Aorta (tissue), 5 donors: ENCODE measurements at regions not wholly inside any gene's neighbourhood (a gene's known extent, or its start where the extent isn't known, plus 50 kb on each side); places are given as distances from the start of the nearest gene placed in this dataset.

Experiments used
- ATAC-seq: fragments of 200-7000 bp; cut with Tn5 transposase; one replicate; pipeline ENCODE4 v1.9.1; 2022; ENCODE audit warnings: moderate library complexity; ENCODE audit not compliant: low FRiP score
- DNase-seq, 2 donors: peaks; one replicate each; pipeline ENCODE4 v3.0.0-alpha.2; 2020
- H3K27ac ChIP-seq, 2 donors: one replicate each; pipeline ENCODE4 v1.5.1; 2013; ENCODE audit warnings: low read length in 2 of 2, mild to moderate bottlenecking in 2 of 2, moderate library complexity in 2 of 2, control low read depth in 1 of 2, inconsistent platforms in 1 of 2, low read depth in 1 of 2
- H3K27me3 ChIP-seq, 2 donors: one replicate each; pipeline ENCODE4 v1.6.1; 2013; ENCODE audit warnings: control low read depth in 1 of 2, low read length in 1 of 2, mild to moderate bottlenecking in 1 of 2, moderate library complexity in 1 of 2; ENCODE audit not compliant: insufficient read depth in 2 of 2, control insufficient read depth in 1 of 2
- H3K36me3 ChIP-seq, 2 donors: one replicate each; pipeline ENCODE4 v1.6.1; 2013; ENCODE audit warnings: control low read depth in 1 of 2, low read length in 1 of 2, mild to moderate bottlenecking in 1 of 2; ENCODE audit not compliant: insufficient read depth in 2 of 2, control insufficient read depth in 1 of 2
- H3K4me1 ChIP-seq, 2 donors: one replicate each; pipeline ENCODE4 v1.6.1; 2013; ENCODE audit warnings: low read length in 2 of 2, control low read depth in 1 of 2, mild to moderate bottlenecking in 1 of 2, moderate library complexity in 1 of 2; ENCODE audit not compliant: insufficient read depth in 2 of 2, control insufficient read depth in 1 of 2
- H3K4me3 ChIP-seq, 2 donors: one replicate each; pipeline ENCODE4 v1.5.1; 2013; ENCODE audit warnings: low read length in 2 of 2, control low read depth in 1 of 2, mild to moderate bottlenecking in 1 of 2
- H3K9me3 ChIP-seq: one replicate; pipeline ENCODE4 v1.6.1; 2013; ENCODE audit warnings: mild to moderate bottlenecking, low read length; ENCODE audit not compliant: control insufficient read depth
- WGBS, 2 donors: extraction: QIAGEN DNeasy Blood & Tissue Kit; methylation state at CpG; one replicate each; pipeline ENCODE4 v1.1.7; 2013; 5-methylcytosine and 5-hydroxymethylcytosine counted together
- intact Hi-C, 2 donors: fragments of 100-400 bp; cut with DNase I; formaldehyde crosslinking; loops; one replicate each; pipeline versions ENCODE4 v1.14.2 to v1.15.0; 2022
- donor health status: healthy with polysubstance abuse.
- donor health status: Bipolar disorder and iron deficiency.
- donor health status: DM: no; HTN: no; CAD: no.
- donor health status: DM: no; HTN: no; CAD: no.
- donor health status: DM: yes; HTN: yes; CAD: no.

- DNase-seq (no peak), ATAC-seq (no peak)
- Histone ChIP-seq H3K36me3 (no peaks in the 10 kb centered on the region), H3K4me3 (no peak overlapping the region), H3K27ac (no peak overlapping the region), H3K27me3 (no peaks in the 10 kb centered on the region), H3K9me3 (no peaks in the 10 kb centered on the region), H3K4me1 (no peaks in the 10 kb centered on the region)
- 66 to 85% methylated on average over 1 of the region's 1 CpG for WGBS, 2 donors
- intact Hi-C loops: no loop called here
Observed at GRCh38 chr15:35686347-35686746, 140.4 kb upstream of the DPH6 start.

- ATAC-seq (no peak), DNase-seq (no peak)
- H3K27ac ChIP-seq: no peak overlapping the region
- H3K4me3 ChIP-seq: no peak overlapping the region
- 93 to 95% methylated on average over 6 of the region's 6 CpGs for WGBS, 2 donors
- H3K4me1 ChIP-seq: no peaks in the 10 kb centered on the region
- intact Hi-C loops: no loop called here
- no peaks in the 10 kb centered on the region for H3K36me3 ChIP-seq
- no peaks in the 10 kb centered on the region for H3K27me3 ChIP-seq
- H3K9me3 ChIP-seq: no peaks in the 10 kb centered on the region
Observed at GRCh38 chr15:35689266-35689665, 143.3 kb upstream of the DPH6 start.

GRCh38 chr15:35690089-35690488 is 144.1 kb upstream of the DPH6 start:
- intact Hi-C loops: loop anchor here (5.0 to 10.0 kb wide), 6 partner anchors 85 to 885 kb away; partner anchors contain the start of genes DPH6 (in 2 of the 2) and CDIN1 (in 1 of the 2)
- H3K4me3 ChIP-seq: peak overlapping the region in 1 of 2 donors; percentile 26
- H3K9me3 ChIP-seq: no peaks in the 10 kb centered on the region
- DNase-seq (no peak), ATAC-seq (no peak)
- H3K27ac ChIP-seq: peak overlapping the region in 1 of 2 donors; percentile 93
- no peaks in the 10 kb centered on the region for H3K4me1 ChIP-seq
- H3K27me3 ChIP-seq: no peaks in the 10 kb centered on the region
- 3 to 5% methylated on average over 1 of the region's 1 CpG for WGBS, 2 donors
- H3K36me3 ChIP-seq: no peaks in the 10 kb centered on the region

DNA sequence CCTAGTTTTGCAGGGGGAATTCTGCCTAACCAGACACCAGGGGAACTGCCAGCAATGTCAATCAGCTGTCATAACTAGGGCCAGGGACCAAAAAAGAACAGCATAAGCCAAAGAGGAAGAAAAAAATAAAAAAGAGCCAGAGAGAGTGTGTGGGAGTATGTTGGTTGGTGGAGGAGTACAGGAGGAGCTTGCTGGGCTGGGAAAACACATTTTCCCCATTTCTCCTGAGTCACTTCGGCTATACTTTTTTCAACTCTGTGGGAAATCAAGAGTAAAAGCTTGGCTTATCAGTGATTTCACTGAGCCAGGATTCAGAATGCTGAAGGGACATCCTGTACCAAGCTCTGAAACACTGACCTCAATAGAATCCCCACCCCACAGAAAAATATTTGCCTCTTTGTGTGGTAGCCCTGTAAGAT is 144.7 kb upstream of the DPH6 start:
- no peak for DNase-seq
- Histone ChIP-seq H3K4me3 (peak overlapping the region in 1 of 2 donors; percentile 26), H3K27ac (peak overlapping the region; percentile 93 to 95), H3K36me3 (no peaks in the 10 kb centered on the region), H3K4me1 (no peaks in the 10 kb centered on the region), H3K27me3 (no peaks in the 10 kb centered on the region), H3K9me3 (no peaks in the 10 kb centered on the region)
- intact Hi-C loops: loop anchor here (5.0 to 10.0 kb wide), 6 partner anchors 86 to 884 kb away; partner anchors contain the start of genes DPH6 (in 2 of the 2) and CDIN1 (in 1 of the 2)
- ATAC-seq: peak; percentile 95
- 0 to 4% methylated on average over 1 of the region's 1 CpG for WGBS, 2 donors

GRCh38 chr15:35691173-35691761 is 145.3 kb upstream of the DPH6 start:
- Histone ChIP-seq H3K4me1 (no peaks in the 10 kb centered on the region), H3K9me3 (no peaks in the 10 kb centered on the region), H3K36me3 (no peaks in the 10 kb centered on the region), H3K27ac (peak overlapping the region; percentile 73 to 83), H3K4me3 (no peak overlapping the region), H3K27me3 (no peaks in the 10 kb centered on the region)
- WGBS, 2 donors: 2 to 8% methylated on average over 4 of the region's 4 CpGs
- DNase-seq: no peak
- ATAC-seq: peak; percentile 79
- intact Hi-C loops: loop anchor here (5.0 to 10.0 kb wide), 6 partner anchors 86 to 884 kb away; partner anchors contain the start of genes DPH6 (in 2 of the 2) and CDIN1 (in 1 of the 2)

DNA sequence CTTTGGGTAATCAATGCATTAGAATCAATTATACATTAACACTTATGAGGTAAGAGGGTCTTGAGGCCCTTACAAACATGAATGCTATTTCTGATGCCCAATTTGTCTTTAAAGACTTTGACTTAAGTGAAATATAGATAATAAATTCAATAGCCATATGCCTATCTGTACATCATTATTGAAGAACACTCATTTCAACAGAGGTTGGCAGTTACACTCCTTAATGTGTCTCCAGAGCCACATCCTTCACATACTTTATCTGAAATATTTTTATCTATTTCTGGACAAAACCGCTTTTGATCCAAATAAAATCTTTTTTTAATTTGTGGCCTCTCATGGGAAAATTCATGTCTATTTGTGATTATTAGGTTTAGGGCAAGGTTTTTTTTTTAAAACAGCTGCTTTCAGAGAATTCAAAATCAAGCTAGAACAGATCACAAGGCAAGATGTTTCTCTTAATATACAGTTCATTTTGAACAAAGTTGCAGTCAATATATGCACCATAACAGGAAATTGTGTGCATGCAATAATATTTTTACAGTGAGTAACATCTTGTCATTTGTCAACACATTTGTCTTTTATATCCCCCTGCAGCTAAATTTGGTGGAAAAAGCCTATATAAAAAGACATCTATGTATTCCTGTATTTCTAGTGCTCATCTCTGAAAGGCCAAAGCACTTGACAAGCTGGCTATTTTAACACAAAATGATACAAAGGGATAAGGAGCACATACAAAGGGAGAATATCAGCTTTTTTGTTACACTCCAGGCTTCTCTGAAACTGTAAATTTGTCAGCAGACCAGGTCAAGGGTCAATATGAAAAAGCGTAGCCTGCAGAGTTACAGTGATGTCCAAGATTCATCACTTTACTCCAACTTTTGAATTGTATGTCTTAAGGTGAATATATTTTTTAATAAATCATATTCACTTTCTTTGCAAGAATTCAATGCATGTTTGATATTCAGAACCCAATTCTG is 146.2 kb upstream of the DPH6 start:
- no peaks in the 10 kb centered on the region for H3K4me1 ChIP-seq
- no peaks in the 10 kb centered on the region for H3K36me3 ChIP-seq

GRCh38 chr15:35693286-35693685 is 147.3 kb upstream of the DPH6 start:
- Histone ChIP-seq H3K27me3 (no peaks in the 10 kb centered on the region), H3K36me3 (no peaks in the 10 kb centered on the region), H3K9me3 (no peaks in the 10 kb centered on the region), H3K4me1 (peaks cover under 1 to 4% of the 10 kb centered on the region in 2 donors), H3K27ac (peak overlapping the region; percentile 48 to 90), H3K4me3 (no peak overlapping the region)
- ATAC-seq (no peak), DNase-seq (no peak)
- WGBS, 2 donors: 14 to 17% methylated on average over 2 of the region's 2 CpGs
- intact Hi-C loops: loop anchor here (5.0 to 10.0 kb wide), 6 partner anchors 88 to 882 kb away; partner anchors contain the start of genes DPH6 (in 2 of the 2) and CDIN1 (in 1 of the 2)

More for the DNA sequence above, 146.2 kb upstream of the DPH6 start:
- 47 to 49% methylated on average over 2 of the region's 2 CpGs for WGBS, 2 donors
- Histone ChIP-seq H3K9me3 (no peaks in the 10 kb centered on the region), H3K27ac (peak overlapping the region; percentile 44 to 90), H3K27me3 (no peaks in the 10 kb centered on the region), H3K4me3 (no peak overlapping the region)
- intact Hi-C loops: loop anchor here (5.0 to 10.0 kb wide), 6 partner anchors 87 to 883 kb away; partner anchors contain the start of genes DPH6 (in 2 of the 2) and CDIN1 (in 1 of the 2)
- ATAC-seq (no peak), DNase-seq (no peak)

GRCh38 chr15:35693886-35694285 is 147.9 kb upstream of the DPH6 start:
- H3K27ac ChIP-seq: peak overlapping the region; percentile 68 to 76

More at GRCh38 chr15:35693886-35694285, 147.9 kb upstream of the DPH6 start:
- ATAC-seq: no peak
- Histone ChIP-seq H3K36me3 (no peaks in the 10 kb centered on the region), H3K4me3 (no peak overlapping the region), H3K9me3 (no peaks in the 10 kb centered on the region), H3K4me1 (peaks cover 3 to 4% of the 10 kb centered on the region in 2 donors), H3K27me3 (no peaks in the 10 kb centered on the region)
- WGBS, 2 donors: 66 to 70% methylated on average over 3 of the region's 3 CpGs
- no peak for DNase-seq
- intact Hi-C loops: loop anchor here (5.0 to 10.0 kb wide), 6 partner anchors 89 to 881 kb away; partner anchors contain the start of genes DPH6 (in 2 of the 2) and CDIN1 (in 1 of the 2)
